T-cell (primary cell): ENCODE measurements at regions not wholly inside any gene's neighbourhood (a gene's known extent, or its start where the extent isn't known, plus 50 kb on each side); places are given as distances from the start of the nearest gene placed in this dataset.
"Not testable (repeated sequence)": the region's sequence is repeated elsewhere in the genome, so short reads cannot be mapped to it uniquely, and the experiment has no call there.

Experiments
- ATAC-seq, 4 experiments: fragments of 200-7000 bp in 3 of 4; fragments of 150-1000 bp in 1 of 4; cut with Tn5 transposase; replicated peaks in 1 of 4; 1 replicate in 3 of 4; 2 replicates in 1 of 4; pipeline ENCODE4 v1.10.0; 2021; ENCODE audit warnings: moderate library complexity in 3 of 4, mild to moderate bottlenecking in 2 of 4, moderate number of reproducible peaks in 1 of 4
- CTCF ChIA-PET, 2 donors: fragments of 300-600 bp; sonication (Branson Sonifier 250); formaldehyde crosslinking; loops; one replicate each; lab custom pipeline; 2022; ENCODE audit warnings: antibody characterized with exemption in 2 of 2; lab: Charles Lee
- POLR2A ChIA-PET, 2 donors: fragments of 300-600 bp; sonication (Branson Sonifier 250); formaldehyde crosslinking; loops; one replicate each; lab custom pipeline; 2022; ENCODE audit warnings: antibody characterized with exemption in 2 of 2; lab: Charles Lee
- DNase-seq, 35 experiments: peaks; one replicate each; pipeline versions ENCODE4 v3.0.0 to v3.0.0-alpha.2; 2013 to 2023
- H3K27ac ChIP-seq: one replicate; pipeline ENCODE4 v1.5.1; 2013; ENCODE audit warnings: low read length
- H3K27me3 ChIP-seq, 2 experiments: replicated peaks in 1 of 2; 1 replicate in 1 of 2; 2 replicates in 1 of 2; pipeline versions ENCODE4 v1.6.1 to v1.7.0; 2013; ENCODE audit warnings: low read length in 1 of 2, mixed read lengths in 1 of 2; ENCODE audit not compliant: control insufficient read depth in 2 of 2, insufficient read depth in 2 of 2; ENCODE audit errors: extremely low read depth in 1 of 2
- H3K36me3 ChIP-seq, 2 donors: 1 replicate in 1 of 2; 2 replicates in 1 of 2; pipeline versions ENCODE4 v1.6.1 to v1.7.0; 2013; ENCODE audit warnings: low read length in 1 of 2; ENCODE audit not compliant: control insufficient read depth in 2 of 2, insufficient read depth in 1 of 2; ENCODE audit errors: extremely low read depth in 1 of 2
- H3K4me1 ChIP-seq, 2 experiments: 1 replicate in 1 of 2; 2 replicates in 1 of 2; pipeline versions ENCODE4 v1.6.1 to v1.7.0; 2013; ENCODE audit warnings: low read length in 2 of 2, mixed read lengths in 1 of 2; ENCODE audit not compliant: insufficient read depth in 2 of 2, control insufficient read depth in 1 of 2; ENCODE audit errors: extremely low read depth in 1 of 2
- H3K4me3 ChIP-seq, 2 donors: 1 replicate in 1 of 2; 2 replicates in 1 of 2; pipeline versions ENCODE4 v1.5.1 to v1.7.0; 2013; ENCODE audit warnings: mild to moderate bottlenecking in 2 of 2, low read length in 1 of 2, moderate library complexity in 1 of 2; ENCODE audit not compliant: control insufficient read depth in 1 of 2; ENCODE audit errors: extremely low read depth in 1 of 2
- H3K9me3 ChIP-seq: 2 replicates; pipeline ENCODE4 v1.7.0; 2013
- H3K27ac Mint-ChIP-seq, 2 donors: one replicate each; pipeline ENCODE4 v1.8.0; 2020 to 2021; ENCODE audit warnings: mild to moderate bottlenecking in 2 of 2, mixed read lengths in 2 of 2
- H3K27me3 Mint-ChIP-seq, 2 donors: one replicate each; pipeline ENCODE4 v1.8.0; 2021 to 2022; ENCODE audit warnings: mixed read lengths in 2 of 2
- H3K36me3 Mint-ChIP-seq: one replicate; pipeline ENCODE4 v1.8.0; 2021; ENCODE audit warnings: mixed read lengths
- H3K4me1 Mint-ChIP-seq, 3 donors: one replicate each; pipeline ENCODE4 v1.8.0; 2020 to 2022; ENCODE audit warnings: mixed read lengths in 3 of 3, mild to moderate bottlenecking in 1 of 3
- H3K4me3 Mint-ChIP-seq, 3 donors: one replicate each; pipeline ENCODE4 v1.8.0; 2020 to 2022; ENCODE audit warnings: mild to moderate bottlenecking in 3 of 3, mixed read lengths in 3 of 3, moderate library complexity in 3 of 3
- H3K9me3 Mint-ChIP-seq, 3 donors: one replicate each; pipeline ENCODE4 v1.8.0; 2020 to 2022; ENCODE audit warnings: mixed read lengths in 3 of 3
- WGBS: methylation state at CpG from one replicate; pipeline ENCODE4 v1.1.5; 2013; ENCODE audit warnings: missing lambda C conversion rate; ENCODE audit not compliant: insufficient coverage; 5-methylcytosine and 5-hydroxymethylcytosine counted together

DNA sequence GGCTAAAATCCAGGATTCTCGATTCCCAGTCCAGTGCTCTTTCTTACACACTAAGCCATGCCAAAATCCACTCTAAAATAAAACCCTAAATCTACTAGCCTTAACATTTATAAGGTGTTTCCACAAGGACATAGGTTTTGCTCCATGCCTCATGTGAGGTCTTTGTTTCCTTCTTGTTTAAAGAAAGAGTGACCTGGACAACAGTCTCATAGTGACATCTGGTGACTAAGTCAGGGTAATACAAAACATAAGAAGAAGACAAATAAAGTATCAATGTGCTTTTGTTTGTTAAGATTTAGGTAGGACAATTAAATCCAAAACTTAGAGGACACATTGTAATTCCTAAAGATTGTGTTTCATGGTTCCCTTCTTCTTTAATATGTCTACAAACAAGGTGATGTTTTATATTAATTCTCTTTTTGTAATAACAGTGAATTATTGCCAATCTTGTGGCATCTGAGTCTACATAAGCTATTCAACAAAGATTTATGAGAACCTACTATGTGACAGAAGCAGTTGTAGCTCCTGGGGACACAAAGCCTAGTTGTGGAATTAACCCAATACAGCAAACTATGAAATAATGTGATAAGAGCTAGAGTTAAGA, 93.0 kb upstream of the TRIM77 start:
- H3K4me1 Mint-ChIP-seq, H3K4me3 ChIP-seq, ATAC-seq, H3K36me3 Mint-ChIP-seq, CTCF ChIA-PET, H3K27me3 ChIP-seq, H3K9me3 Mint-ChIP-seq, H3K9me3 ChIP-seq, H3K4me1 ChIP-seq, H3K27ac Mint-ChIP-seq, H3K4me3 Mint-ChIP-seq, DNase-seq, H3K36me3 ChIP-seq, H3K27me3 Mint-ChIP-seq, H3K27ac ChIP-seq, POLR2A ChIA-PET: not testable (repeated sequence)
- WGBS = 0% methylated on average over 1 of the region's 1 CpG

- no CpG with 5 or more reads among the region's 3 CpGs for WGBS
- POLR2A ChIA-PET, H3K4me1 ChIP-seq, CTCF ChIA-PET, H3K27me3 ChIP-seq, H3K27me3 Mint-ChIP-seq, DNase-seq, H3K4me3 Mint-ChIP-seq, H3K27ac Mint-ChIP-seq, H3K36me3 Mint-ChIP-seq, H3K27ac ChIP-seq, H3K4me3 ChIP-seq, H3K9me3 ChIP-seq, H3K36me3 ChIP-seq, H3K4me1 Mint-ChIP-seq, ATAC-seq, H3K9me3 Mint-ChIP-seq: not testable (repeated sequence)
These were observed 89.4 kb upstream of the TRIM77 start for GRCh38 chr11:89620721-89621120.

- no peak for DNase-seq
- no peaks in the 10 kb centered on the region for H3K27me3 Mint-ChIP-seq
- H3K4me3 Mint-ChIP-seq = no peak overlapping the region
- H3K9me3 Mint-ChIP-seq = no peaks in the 10 kb centered on the region
- no CpG with 5 or more reads among the region's 6 CpGs for WGBS
- no peaks in the 10 kb centered on the region for H3K4me1 Mint-ChIP-seq
- no peak overlapping the region for H3K27ac Mint-ChIP-seq
- Histone ChIP-seq H3K36me3 (no peaks in the 10 kb centered on the region), H3K4me3 (no peak overlapping the region), H3K4me1 (no peaks in the 10 kb centered on the region), H3K27me3 (no peaks in the 10 kb centered on the region), H3K27ac (no peak overlapping the region), H3K9me3 (no peaks in the 10 kb centered on the region)
- H3K36me3 Mint-ChIP-seq = no peaks in the 10 kb centered on the region
- no peak for ATAC-seq
- ChIA-PET CTCF (no interaction called here), POLR2A (no interaction called here)
These were observed 84.9 kb upstream of the TRIM77 start for GRCh38 chr11:89625171-89625570.

DNA sequence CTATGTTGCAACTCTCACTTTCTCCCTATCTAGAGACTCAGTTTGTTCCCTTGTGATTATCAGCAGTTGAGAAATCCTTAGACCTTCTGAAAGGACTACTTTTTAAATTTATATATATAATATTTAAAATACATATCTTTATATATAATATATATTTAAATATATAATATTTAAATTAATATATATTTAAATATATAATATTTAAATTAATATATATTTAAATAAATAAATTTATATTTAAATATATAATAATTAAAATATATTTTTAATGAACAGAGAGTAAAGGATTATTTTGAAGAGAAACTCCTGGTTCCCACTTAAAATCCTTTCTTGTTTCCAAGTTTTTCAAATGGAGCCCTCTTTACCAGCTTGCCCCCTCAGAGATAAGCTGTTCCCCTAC, 83.7 kb upstream of the TRIM77 start:
- no peak overlapping the region for H3K27ac ChIP-seq
- POLR2A ChIA-PET = no interaction called here
- no peaks in the 10 kb centered on the region for H3K27me3 ChIP-seq
- Mint-ChIP-seq H3K9me3 (no peaks in the 10 kb centered on the region), H3K4me1 (no peaks in the 10 kb centered on the region), H3K4me3 (no peak overlapping the region), H3K27me3 (no peaks in the 10 kb centered on the region), H3K27ac (no peak overlapping the region), H3K36me3 (no peaks in the 10 kb centered on the region)
- ATAC-seq = no peak
- H3K4me1 ChIP-seq = no peaks in the 10 kb centered on the region
- no peaks in the 10 kb centered on the region for H3K9me3 ChIP-seq
- no peak overlapping the region for H3K4me3 ChIP-seq
- no peaks in the 10 kb centered on the region for H3K36me3 ChIP-seq
- CTCF ChIA-PET = interaction anchor here in 1 of 2 donors (0.6 kb wide), 1 partner anchor 17 kb away, joined by 3 read pairs; no protein-coding TSS in a partner anchor
- DNase-seq = no peak

- not testable (repeated sequence) for ATAC-seq
These were observed 83.2 kb upstream of the TRIM77 start for GRCh38 chr11:89626881-89627280.

GRCh38 chr11:89633135-89633705, 76.9 kb upstream of the TRIM77 start:
- Histone ChIP-seq H3K4me1 (no peaks in the 10 kb centered on the region), H3K36me3 (no peaks in the 10 kb centered on the region), H3K27me3 (no peaks in the 10 kb centered on the region), H3K27ac (no peak overlapping the region), H3K4me3 (no peak overlapping the region), H3K9me3 (no peaks in the 10 kb centered on the region)
- Mint-ChIP-seq H3K27me3 (no peaks in the 10 kb centered on the region), H3K4me1 (no peaks in the 10 kb centered on the region), H3K9me3 (no peaks in the 10 kb centered on the region), H3K27ac (no peak overlapping the region), H3K4me3 (no peak overlapping the region), H3K36me3 (no peaks in the 10 kb centered on the region)
- WGBS = 100% methylated on average over 1 of the region's 1 CpG
- ChIA-PET CTCF (no interaction called here), POLR2A (no interaction called here)
- no peak for ATAC-seq
- no peak for DNase-seq

More at GRCh38 chr11:89626881-89627280, 83.2 kb upstream of the TRIM77 start:
- H3K27me3 Mint-ChIP-seq, H3K9me3 ChIP-seq, H3K4me3 ChIP-seq, DNase-seq, H3K27ac ChIP-seq, H3K4me1 ChIP-seq, H3K4me3 Mint-ChIP-seq, H3K36me3 ChIP-seq, H3K27ac Mint-ChIP-seq, H3K9me3 Mint-ChIP-seq, POLR2A ChIA-PET, CTCF ChIA-PET, H3K27me3 ChIP-seq, H3K4me1 Mint-ChIP-seq, H3K36me3 Mint-ChIP-seq: not testable (repeated sequence)
- no CpG with 5 or more reads among the region's 2 CpGs for WGBS

DNA sequence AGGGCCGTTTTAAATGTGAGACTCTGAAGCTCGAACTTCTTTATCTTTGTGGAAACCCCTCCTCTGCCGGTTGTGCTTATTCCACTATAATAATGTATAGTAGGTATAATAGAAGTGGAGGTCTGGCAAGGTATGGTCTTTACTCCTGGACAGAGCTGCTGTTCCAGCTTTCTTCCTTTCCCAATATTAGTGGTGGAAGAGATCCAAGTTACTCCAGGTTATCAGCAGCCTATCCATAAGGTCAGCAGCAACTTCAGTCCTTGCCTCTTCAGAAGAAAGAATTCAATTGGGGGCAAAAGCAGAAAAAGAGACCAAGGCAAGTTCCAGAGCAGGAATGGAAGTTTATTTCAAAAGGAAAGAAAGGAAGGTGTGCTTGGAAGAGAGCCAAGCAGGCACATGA, 69.3 kb upstream of the TRIM77 start:
- WGBS = no CpG with 5 or more reads among the region's 3 CpGs
- CTCF ChIA-PET, H3K9me3 Mint-ChIP-seq: not testable (repeated sequence)

More for the DNA sequence above, 69.3 kb upstream of the TRIM77 start:
- H3K36me3 ChIP-seq, H3K4me1 Mint-ChIP-seq, H3K4me3 Mint-ChIP-seq, H3K9me3 ChIP-seq, ATAC-seq, H3K27ac ChIP-seq, H3K4me1 ChIP-seq, H3K4me3 ChIP-seq, H3K27me3 Mint-ChIP-seq, POLR2A ChIA-PET, H3K27me3 ChIP-seq, H3K27ac Mint-ChIP-seq, DNase-seq, H3K36me3 Mint-ChIP-seq: not testable (repeated sequence)
